ENCODE measurements at regions not wholly inside any gene's neighbourhood (a gene's known extent, or its start where the extent isn't known, plus 50 kb on each side); places are given as distances from the start of the nearest gene placed in this dataset.

- TF ChIP-seq, protein P1, sequence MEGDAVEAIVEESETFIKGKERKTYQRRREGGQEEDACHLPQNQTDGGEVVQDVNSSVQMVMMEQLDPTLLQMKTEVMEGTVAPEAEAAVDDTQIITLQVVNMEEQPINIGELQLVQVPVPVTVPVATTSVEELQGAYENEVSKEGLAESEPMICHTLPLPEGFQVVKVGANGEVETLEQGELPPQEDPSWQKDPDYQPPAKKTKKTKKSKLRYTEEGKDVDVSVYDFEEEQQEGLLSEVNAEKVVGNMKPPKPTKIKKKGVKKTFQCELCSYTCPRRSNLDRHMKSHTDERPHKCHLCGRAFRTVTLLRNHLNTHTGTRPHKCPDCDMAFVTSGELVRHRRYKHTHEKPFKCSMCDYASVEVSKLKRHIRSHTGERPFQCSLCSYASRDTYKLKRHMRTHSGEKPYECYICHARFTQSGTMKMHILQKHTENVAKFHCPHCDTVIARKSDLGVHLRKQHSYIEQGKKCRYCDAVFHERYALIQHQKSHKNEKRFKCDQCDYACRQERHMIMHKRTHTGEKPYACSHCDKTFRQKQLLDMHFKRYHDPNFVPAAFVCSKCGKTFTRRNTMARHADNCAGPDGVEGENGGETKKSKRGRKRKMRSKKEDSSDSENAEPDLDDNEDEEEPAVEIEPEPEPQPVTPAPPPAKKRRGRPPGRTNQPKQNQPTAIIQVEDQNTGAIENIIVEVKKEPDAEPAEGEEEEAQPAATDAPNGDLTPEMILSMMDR (IDR thresholded peaks at IDR 0.05; ENCODE audit: control insufficient read depth, extremely low read depth, insufficient read depth): no peak
- DNase-seq (ENCODE audit: low read depth): no peak
- H3K4me3 ChIP-seq (ENCODE audit: low read depth, low read length): no peak overlapping the region
These were observed 296.0 kb upstream of the PTBP2 start for GRCh38 chr1:96425382-96426129.

DNA sequence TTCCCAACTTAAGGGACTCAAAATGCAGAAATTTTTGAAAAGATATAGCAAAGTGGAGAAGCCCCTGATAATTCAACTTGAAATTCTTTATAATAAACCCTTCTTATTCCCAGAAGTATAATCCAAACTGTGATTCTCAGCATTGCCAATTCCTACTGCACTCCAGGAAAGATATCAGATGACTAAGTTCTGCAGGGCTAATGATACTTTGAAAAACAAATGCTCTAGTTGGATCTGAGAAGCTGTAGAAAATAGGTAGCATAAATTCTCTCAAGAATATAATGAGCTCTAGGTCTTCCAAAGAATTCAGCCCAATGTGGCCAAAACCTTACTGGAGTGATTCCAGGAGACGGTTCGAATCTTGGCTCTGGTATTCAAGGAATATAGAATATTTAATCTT is 294.0 kb upstream of the PTBP2 start:
- TF ChIP-seq, protein P1 (IDR thresholded peaks at IDR 0.05; ENCODE audit: control insufficient read depth, extremely low read depth, insufficient read depth): no peak
- DNase-seq (ENCODE audit: low read depth): no peak
- H3K4me3 ChIP-seq (ENCODE audit: low read depth, low read length): no peak overlapping the region

DNA sequence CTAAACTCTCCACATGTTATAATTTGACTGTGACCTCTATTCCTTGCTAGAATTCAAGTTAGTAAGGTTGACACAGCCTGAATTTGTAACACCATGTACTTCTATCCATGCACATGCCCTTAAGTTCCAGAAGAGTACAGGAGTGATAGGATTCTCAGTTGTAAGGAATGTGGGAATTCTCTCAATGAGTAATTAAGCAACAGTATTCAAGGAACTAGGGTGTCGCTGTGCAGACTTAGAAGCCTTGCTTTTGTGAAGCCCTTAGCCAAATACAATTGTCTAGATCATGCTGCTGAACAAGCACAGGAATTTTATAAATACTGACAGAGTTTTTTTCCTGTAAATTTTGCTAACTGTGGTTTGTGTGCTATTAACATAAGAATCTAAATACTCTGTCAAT is 276.3 kb upstream of the PTBP2 start:
- TF ChIP-seq, protein P1 (IDR thresholded peaks at IDR 0.05; ENCODE audit: control insufficient read depth, extremely low read depth, insufficient read depth): no peak
- DNase-seq (ENCODE audit: low read depth): no peak
- no peak overlapping the region for H3K4me3 ChIP-seq (ENCODE audit: low read depth, low read length)

DNA sequence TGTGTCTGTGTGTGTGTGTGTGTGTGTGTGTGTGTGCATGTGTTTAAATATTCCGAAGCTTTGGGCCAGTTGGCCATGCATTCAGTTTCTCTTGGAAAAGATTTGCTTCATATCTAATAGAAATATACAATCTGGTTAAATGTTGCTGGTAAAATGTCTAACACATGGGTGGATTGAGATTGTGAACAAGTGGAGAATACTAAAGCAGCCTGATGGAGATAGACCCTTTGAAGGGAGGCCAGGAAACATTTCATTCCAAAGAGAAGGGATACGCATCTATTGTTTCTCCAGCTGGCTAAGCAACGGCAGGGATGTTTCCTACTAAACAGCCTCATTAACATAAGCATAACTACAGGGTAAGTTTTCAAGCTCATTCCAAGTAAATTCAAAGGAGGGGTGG is 257.5 kb upstream of the PTBP2 start:
- no peak overlapping the region for H3K4me3 ChIP-seq (ENCODE audit: low read depth, low read length)
- DNase-seq (ENCODE audit: low read depth): no peak
- TF ChIP-seq, protein P1 (IDR thresholded peaks at IDR 0.05; ENCODE audit: control insufficient read depth, extremely low read depth, insufficient read depth): no peak

- DNase-seq (ENCODE audit: low read depth): no peak
- H3K4me3 ChIP-seq (ENCODE audit: low read depth, low read length): no peak overlapping the region
- TF ChIP-seq, protein P1 (IDR thresholded peaks at IDR 0.05; ENCODE audit: control insufficient read depth, extremely low read depth, insufficient read depth): no peak
These were observed 257.1 kb upstream of the PTBP2 start for GRCh38 chr1:96464522-96464921.

DNA sequence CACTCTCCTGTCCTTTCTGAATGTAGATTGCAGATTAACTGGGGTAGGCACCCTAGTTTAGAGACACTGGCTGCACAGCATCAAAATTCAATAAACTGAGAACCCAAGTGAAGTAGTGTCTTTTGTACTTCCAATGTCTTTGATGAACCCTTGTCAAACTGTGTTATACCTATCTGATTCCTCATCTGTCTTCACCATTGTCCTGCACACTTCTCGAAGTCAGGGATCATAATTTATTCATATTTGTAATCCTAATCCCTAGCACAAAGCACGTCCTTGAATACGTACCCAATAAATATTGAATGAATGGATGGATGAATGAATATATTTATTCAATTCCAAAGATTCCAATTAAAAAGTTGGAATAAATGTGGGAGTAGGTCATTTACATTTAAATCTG is 256.6 kb upstream of the PTBP2 start:
- no peak for DNase-seq (ENCODE audit: low read depth)
- no peak overlapping the region for H3K4me3 ChIP-seq (ENCODE audit: low read depth, low read length)

More for the DNA sequence above, 256.6 kb upstream of the PTBP2 start:
- TF ChIP-seq, protein P1 (IDR thresholded peaks at IDR 0.05; ENCODE audit: control insufficient read depth, extremely low read depth, insufficient read depth): no peak
